ENCODE measurements at regions not wholly inside any gene's neighbourhood (a gene's known extent, or its start where the extent isn't known, plus 50 kb on each side); places are given as distances from the start of the nearest gene placed in this dataset.

DNA sequence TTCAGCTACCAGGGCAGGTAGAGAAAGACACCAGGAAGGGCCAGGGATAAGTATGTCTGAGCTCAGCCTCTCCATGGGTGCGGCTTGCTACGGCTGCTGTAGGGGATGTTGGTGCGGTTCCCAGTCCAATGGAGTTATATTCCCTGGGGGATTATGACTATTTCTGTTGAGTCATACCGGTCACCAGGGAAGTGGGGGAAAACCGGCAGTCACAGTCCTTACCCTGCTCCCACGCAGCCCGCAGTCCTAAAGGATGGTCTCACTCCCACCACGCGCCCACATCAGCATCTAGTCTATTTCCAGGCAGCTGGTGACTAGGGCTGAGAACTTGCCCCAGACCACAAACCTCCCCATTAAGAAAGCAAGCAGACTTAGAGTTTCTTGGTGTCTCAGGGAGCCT is 191.6 kb downstream of the VEGFC start:
- TF ChIP-seq POLR2A (IDR thresholded peaks at IDR 0.05; ENCODE audit: low read depth, low read length) (no peak), POLR2AphosphoS5 (IDR thresholded peaks at IDR 0.05; ENCODE audit: low read depth, low read length) (no peak)
